SK-N-SH treated with all-trans-retinoic acid at 6 μM for 48 hours (cell line): ENCODE measurements at regions not wholly inside any gene's neighbourhood (a gene's known extent, or its start where the extent isn't known, plus 50 kb on each side); places are given as distances from the start of the nearest gene placed in this dataset.

Experiments used
- ARNTL ChIP-seq: fragments of 450-650 bp; formaldehyde crosslinking; IDR thresholded peaks from 2 replicates; pipeline ENCODE4 v1.5.0; 2020; ENCODE audit warnings: low read depth, mild to moderate bottlenecking, moderate library complexity, borderline replicate concordance
- GLIS3 ChIP-seq: fragments of 250-450 bp; sonication (Bioruptor Pico); IDR thresholded peaks from 2 replicates; pipeline ENCODE4 v1.5.0; 2020; ENCODE audit warnings: mild to moderate bottlenecking, moderate library complexity
- ISL1 ChIP-seq: fragments of 250-450 bp; sonication (Bioruptor Pico); IDR thresholded peaks from 2 replicates; pipeline ENCODE4 v2.1.2; 2022; ENCODE audit warnings: mild to moderate bottlenecking, moderate library complexity
- OSR1 ChIP-seq: fragments of 250-450 bp; sonication (Bioruptor Pico); IDR thresholded peaks from 2 replicates; pipeline ENCODE4 v1.8.0; 2022; ENCODE audit warnings: moderate library complexity, mild to moderate bottlenecking, inconsistent platforms
- PATZ1 ChIP-seq: fragments of 250-450 bp; sonication (Bioruptor Pico); IDR thresholded peaks from 2 replicates; pipeline ENCODE4 v1.8.0; 2020; ENCODE audit warnings: mild to moderate bottlenecking, moderate library complexity, borderline replicate concordance
- SNAI2 ChIP-seq: fragments of 250-450 bp; sonication (Bioruptor Pico); IDR thresholded peaks from 2 replicates; pipeline ENCODE4 v1.5.0; 2020; ENCODE audit warnings: mild to moderate bottlenecking, moderate library complexity
- TSHZ2 ChIP-seq: fragments of 250-450 bp; sonication (Bioruptor Pico); IDR thresholded peaks from 2 replicates; pipeline ENCODE4 v1.5.0; 2020; ENCODE audit warnings: mild to moderate bottlenecking, moderate library complexity
- ZC3H10 ChIP-seq: fragments of 250-450 bp; sonication (Bioruptor Pico); IDR thresholded peaks from 2 replicates; pipeline ENCODE4 v1.5.1; 2021; ENCODE audit warnings: mild to moderate bottlenecking, moderate library complexity
- ZFP30 ChIP-seq: fragments of 450-650 bp; formaldehyde crosslinking; IDR thresholded peaks from 2 replicates; pipeline ENCODE4 v1.5.0; 2022; ENCODE audit warnings: mild to moderate bottlenecking, moderate library complexity
- ZNF8 ChIP-seq: fragments of 450-650 bp; formaldehyde crosslinking; IDR thresholded peaks from 2 replicates; pipeline ENCODE4 v1.5.0; 2020; ENCODE audit warnings: mild to moderate bottlenecking, moderate library complexity

- TF ChIP-seq SNAI2 (CRISPR knock-in tag): no peak
- TF ChIP-seq GLIS3: no peak
- TF ChIP-seq ZNF8: no peak
- no peak for TF ChIP-seq ZC3H10 (CRISPR knock-in tag)
- no peak for TF ChIP-seq ISL1
- no peak for TF ChIP-seq OSR1 (CRISPR knock-in tag)
- no peak for TF ChIP-seq PATZ1 (CRISPR knock-in tag)
- no peak for TF ChIP-seq ZFP30
- TF ChIP-seq TSHZ2 (CRISPR knock-in tag): no peak
- TF ChIP-seq ARNTL (CRISPR knock-in tag): no peak
Observed at GRCh38 chr3:31431321-31431720, 101.4 kb upstream of the STT3B start.
